ENCODE measurements at regions not wholly inside any gene's neighbourhood (a gene's known extent, or its start where the extent isn't known, plus 50 kb on each side); places are given as distances from the start of the nearest gene placed in this dataset.

DNA sequence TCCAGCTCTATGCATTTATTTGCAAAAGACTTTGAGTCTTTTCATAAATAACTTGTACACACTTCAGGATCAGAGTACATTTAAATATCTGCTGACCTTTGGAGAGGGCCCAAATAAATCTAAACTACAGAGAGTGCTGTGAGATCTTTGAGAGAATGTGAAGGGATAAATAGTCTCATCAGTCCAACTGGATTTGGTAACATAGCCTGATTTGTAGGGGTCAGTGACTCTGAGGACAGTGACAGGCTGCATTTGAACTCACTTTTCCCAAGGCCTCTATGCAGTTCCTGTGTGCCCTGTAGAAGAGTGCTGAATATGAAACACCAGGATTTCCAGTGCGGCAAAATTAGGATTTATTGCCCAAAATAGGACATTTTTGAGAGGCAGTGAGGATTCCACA is 136.2 kb downstream of the ZPLD1 start:
- H3K27ac ChIP-seq (ENCODE audit: control insufficient read depth, insufficient read depth), result no peak overlapping the region
- TF ChIP-seq, protein P1, sequence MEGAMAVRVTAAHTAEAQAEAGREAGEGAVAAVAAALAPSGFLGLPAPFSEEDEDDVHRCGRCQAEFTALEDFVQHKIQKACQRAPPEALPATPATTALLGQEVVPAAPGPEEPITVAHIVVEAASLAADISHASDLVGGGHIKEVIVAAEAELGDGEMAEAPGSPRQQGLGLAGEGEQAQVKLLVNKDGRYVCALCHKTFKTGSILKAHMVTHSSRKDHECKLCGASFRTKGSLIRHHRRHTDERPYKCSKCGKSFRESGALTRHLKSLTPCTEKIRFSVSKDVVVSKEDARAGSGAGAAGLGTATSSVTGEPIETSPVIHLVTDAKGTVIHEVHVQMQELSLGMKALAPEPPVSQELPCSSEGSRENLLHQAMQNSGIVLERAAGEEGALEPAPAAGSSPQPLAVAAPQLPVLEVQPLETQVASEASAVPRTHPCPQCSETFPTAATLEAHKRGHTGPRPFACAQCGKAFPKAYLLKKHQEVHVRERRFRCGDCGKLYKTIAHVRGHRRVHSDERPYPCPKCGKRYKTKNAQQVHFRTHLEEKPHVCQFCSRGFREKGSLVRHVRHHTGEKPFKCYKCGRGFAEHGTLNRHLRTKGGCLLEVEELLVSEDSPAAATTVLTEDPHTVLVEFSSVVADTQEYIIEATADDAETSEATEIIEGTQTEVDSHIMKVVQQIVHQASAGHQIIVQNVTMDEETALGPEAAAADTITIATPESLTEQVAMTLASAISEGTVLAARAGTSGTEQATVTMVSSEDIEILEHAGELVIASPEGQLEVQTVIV (IDR thresholded peaks at IDR 0.05; ENCODE audit: borderline replicate concordance, partially characterized antibody), result no peak
- no peak for TF ChIP-seq JUND (IDR thresholded peaks at IDR 0.05; ENCODE audit: low read depth, low read length)
- TF ChIP-seq NFXL1 (IDR thresholded peaks at IDR 0.05; ENCODE audit: borderline replicate concordance), result no peak
- intact Hi-C loops (cut with micrococcal nuclease; ENCODE audit: unreplicated experiment), result no loop called here
- H3K4me3 ChIP-seq, result no peak overlapping the region
- ATAC-seq (no peak), FAIRE-seq (no peak), DNase-seq (ENCODE audit: low read depth, low spot score) (no peak)
- no TSS peak for BruUV-seq (replicated peaks)
- H3K79me2 ChIP-seq (ENCODE audit: control insufficient read depth, insufficient read depth, low read length), result no peaks in the 10 kb centered on the region
- RAD21 ChIA-PET (ENCODE audit: unreplicated experiment), result no interaction called here
- no peaks in the 10 kb centered on the region for H3K9me3 ChIP-seq (replicated peaks; ENCODE audit: control insufficient read depth, insufficient read depth, low read length)
- POLR2A ChIA-PET, result no interaction called here
- H3K36me3 ChIP-seq (ENCODE audit: control insufficient read depth in 2 of 2, insufficient read depth in 2 of 2, low read length in 1 of 2), result no peaks in the 10 kb centered on the region
- H2AFZ ChIP-seq (ENCODE audit: control insufficient read depth, low read depth, low read length), result no peak overlapping the region
- no peaks in the 10 kb centered on the region for H4K20me1 ChIP-seq (ENCODE audit: control insufficient read depth, insufficient read depth)
- CTCF ChIA-PET, result interaction anchor here (1.4 kb wide), 1 partner anchor 35 kb away, joined by 4 read pairs; no protein-coding TSS in a partner anchor
- SMC1A ChIA-PET (ENCODE audit: uncharacterized antibody, unreplicated experiment), result no interaction called here
- H3K27me3 ChIP-seq (replicated peaks in 1 of 2; ENCODE audit: control insufficient read depth in 2 of 2, insufficient read depth in 2 of 2, low read length in 1 of 2), result no peaks in the 10 kb centered on the region
- H3K9ac ChIP-seq (ENCODE audit: control insufficient read depth, insufficient read depth, low read length), result no peak overlapping the region
- in situ Hi-C loops (cut with MboI), result no loop called here
- 0% methylated on average over 1 of the region's 1 CpG for WGBS (ENCODE audit: insufficient coverage, insufficient replicate concordance, low lambda C conversion rate, missing lambda C conversion rate)
- no peak overlapping the region for H3K4me2 ChIP-seq (ENCODE audit: control insufficient read depth, insufficient read depth)
- H3K4me1 ChIP-seq (ENCODE audit: control insufficient read depth, insufficient read depth, low read length), result no peaks in the 10 kb centered on the region

GRCh38 chr3:102571720-102572384 is 137.0 kb downstream of the ZPLD1 start:
- CTCF ChIA-PET, result no interaction called here

More at GRCh38 chr3:102571720-102572384, 137.0 kb downstream of the ZPLD1 start:
- ATAC-seq (no peak), FAIRE-seq (no peak), DNase-seq (ENCODE audit: low read depth, low spot score) (no peak)
- POLR2A ChIA-PET, result no interaction called here
- TF ChIP-seq CEBPB (IDR thresholded peaks at IDR 0.05; ENCODE audit: borderline replicate concordance in 1 of 2, low read depth in 2 of 2, low read length in 2 of 2) (no peak), GABPA (IDR thresholded peaks at IDR 0.05; ENCODE audit: low read depth) (no peak), NKRF (conservative IDR thresholded peaks at IDR 0.05) (no peak), ZNF207 (IDR thresholded peaks at IDR 0.05; ENCODE audit: borderline replicate concordance) (no peak), RAD21 (IDR thresholded peaks at IDR 0.05; ENCODE audit: insufficient read depth, low read depth, low read length) (no peak), KDM1A (IDR thresholded peaks at IDR 0.05; ENCODE audit: borderline replicate concordance) (no peak), CREB1 (IDR thresholded peaks at IDR 0.05; ENCODE audit: low read depth) (no peak), MTA3 (IDR thresholded peaks at IDR 0.05; ENCODE audit: borderline replicate concordance, low read length) (no peak), MLLT1 (IDR thresholded peaks at IDR 0.05) (no peak)
- no peaks in the 10 kb centered on the region for H3K9me3 ChIP-seq (replicated peaks; ENCODE audit: control insufficient read depth, insufficient read depth, low read length)
- H3K4me3 ChIP-seq, result no peak overlapping the region
- no peak overlapping the region for H3K4me2 ChIP-seq (ENCODE audit: control insufficient read depth, insufficient read depth)
- RAD21 ChIA-PET (ENCODE audit: unreplicated experiment), result no interaction called here
- in situ Hi-C loops (cut with MboI) (no loop called here), intact Hi-C loops (cut with micrococcal nuclease; ENCODE audit: unreplicated experiment) (no loop called here)
- BruUV-seq (replicated peaks), result no TSS peak
- no peak overlapping the region for H3K9ac ChIP-seq (ENCODE audit: control insufficient read depth, insufficient read depth, low read length)
- H3K79me2 ChIP-seq (ENCODE audit: control insufficient read depth, insufficient read depth, low read length), result no peaks in the 10 kb centered on the region
- no peak overlapping the region for H2AFZ ChIP-seq (ENCODE audit: control insufficient read depth, low read depth, low read length)
- no peaks in the 10 kb centered on the region for H3K36me3 ChIP-seq (ENCODE audit: control insufficient read depth in 2 of 2, insufficient read depth in 2 of 2, low read length in 1 of 2)
- no peaks in the 10 kb centered on the region for H4K20me1 ChIP-seq (ENCODE audit: control insufficient read depth, insufficient read depth)
- no peaks in the 10 kb centered on the region for H3K27me3 ChIP-seq (replicated peaks in 1 of 2; ENCODE audit: control insufficient read depth in 2 of 2, insufficient read depth in 2 of 2, low read length in 1 of 2)
- 25% methylated on average over 2 of the region's 2 CpGs for WGBS (ENCODE audit: insufficient coverage, insufficient replicate concordance, low lambda C conversion rate, missing lambda C conversion rate)
- SMC1A ChIA-PET (ENCODE audit: uncharacterized antibody, unreplicated experiment), result no interaction called here
- no peaks in the 10 kb centered on the region for H3K4me1 ChIP-seq (ENCODE audit: control insufficient read depth, insufficient read depth, low read length)
- no peak overlapping the region for H3K27ac ChIP-seq (ENCODE audit: control insufficient read depth, insufficient read depth)
